ENCODE measurements at regions not wholly inside any gene's neighbourhood (a gene's known extent, or its start where the extent isn't known, plus 50 kb on each side); places are given as distances from the start of the nearest gene placed in this dataset.
"Not testable (repeated sequence)": the region's sequence is repeated elsewhere in the genome, so short reads cannot be mapped to it uniquely, and the experiment has no call there.

DNA sequence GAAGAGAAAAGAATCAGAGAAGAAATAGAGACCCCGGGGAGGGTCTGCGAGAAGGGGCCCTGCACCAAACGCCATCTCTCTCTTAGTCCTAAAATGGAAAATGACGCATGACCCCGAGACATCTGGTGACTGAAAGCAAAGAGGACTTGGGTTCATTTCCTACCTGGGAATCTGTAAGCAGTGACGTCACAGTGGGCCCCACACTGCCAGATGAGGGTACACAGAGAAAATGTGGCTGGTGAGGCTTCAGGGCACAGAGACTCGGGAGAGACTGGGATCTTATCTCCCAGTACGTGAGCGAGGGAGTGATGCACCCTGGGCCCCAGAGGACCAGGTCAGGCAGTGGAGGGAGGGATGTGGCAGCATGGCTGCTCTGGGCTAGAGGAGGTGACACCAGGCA, 288.1 kb upstream of the SFSWAP start:
- Histone ChIP-seq H3K27me3 (peaks cover 16% of the 10 kb centered on the region), H3K4me1 (no peaks in the 10 kb centered on the region), H3K36me3 (no peaks in the 10 kb centered on the region), H3K4me3 (no peak overlapping the region), H3K27ac (no peak overlapping the region), H3K9me3 (no peaks in the 10 kb centered on the region)
- TF ChIP-seq POLR2AphosphoS5 (IDR thresholded peaks at IDR 0.05) (no peak), POLR2A (IDR thresholded peaks at IDR 0.05) (no peak), EP300 (IDR thresholded peaks at IDR 0.05) (no peak)
- TF ChIP-seq, protein P1, sequence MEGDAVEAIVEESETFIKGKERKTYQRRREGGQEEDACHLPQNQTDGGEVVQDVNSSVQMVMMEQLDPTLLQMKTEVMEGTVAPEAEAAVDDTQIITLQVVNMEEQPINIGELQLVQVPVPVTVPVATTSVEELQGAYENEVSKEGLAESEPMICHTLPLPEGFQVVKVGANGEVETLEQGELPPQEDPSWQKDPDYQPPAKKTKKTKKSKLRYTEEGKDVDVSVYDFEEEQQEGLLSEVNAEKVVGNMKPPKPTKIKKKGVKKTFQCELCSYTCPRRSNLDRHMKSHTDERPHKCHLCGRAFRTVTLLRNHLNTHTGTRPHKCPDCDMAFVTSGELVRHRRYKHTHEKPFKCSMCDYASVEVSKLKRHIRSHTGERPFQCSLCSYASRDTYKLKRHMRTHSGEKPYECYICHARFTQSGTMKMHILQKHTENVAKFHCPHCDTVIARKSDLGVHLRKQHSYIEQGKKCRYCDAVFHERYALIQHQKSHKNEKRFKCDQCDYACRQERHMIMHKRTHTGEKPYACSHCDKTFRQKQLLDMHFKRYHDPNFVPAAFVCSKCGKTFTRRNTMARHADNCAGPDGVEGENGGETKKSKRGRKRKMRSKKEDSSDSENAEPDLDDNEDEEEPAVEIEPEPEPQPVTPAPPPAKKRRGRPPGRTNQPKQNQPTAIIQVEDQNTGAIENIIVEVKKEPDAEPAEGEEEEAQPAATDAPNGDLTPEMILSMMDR (IDR thresholded peaks at IDR 0.05) = no peak
- no peak for DNase-seq (ENCODE audit: low spot score in 2 of 2)
- WGBS = 59% methylated on average over 9 of the region's 9 CpGs

DNA sequence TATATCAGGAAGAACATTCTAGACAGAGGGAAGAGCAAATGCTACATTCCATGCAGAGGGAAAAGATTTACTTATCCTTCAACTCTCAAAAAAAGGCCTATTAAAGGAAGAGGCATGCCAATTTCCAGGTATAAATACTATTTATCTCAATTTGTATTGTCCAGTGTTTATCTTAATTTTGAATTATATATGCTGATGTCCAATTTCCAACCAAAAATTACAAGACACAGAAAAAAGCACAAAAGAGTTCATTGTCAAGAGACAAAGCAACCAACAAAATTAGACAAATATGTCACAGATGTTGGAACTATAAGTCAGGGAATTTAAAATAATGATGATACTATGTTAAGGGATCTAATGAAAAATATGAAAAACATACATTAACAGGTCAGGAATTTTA, 286.6 kb upstream of the SFSWAP start:
- no peak overlapping the region for H3K4me3 ChIP-seq
- no peak overlapping the region for H3K27ac ChIP-seq
- no peaks in the 10 kb centered on the region for H3K9me3 ChIP-seq
- H3K4me1 ChIP-seq = no peaks in the 10 kb centered on the region
- H3K27me3 ChIP-seq = peaks cover 24% of the 10 kb centered on the region
- no peaks in the 10 kb centered on the region for H3K36me3 ChIP-seq
- no peak for DNase-seq (ENCODE audit: low spot score in 2 of 2)
- TF ChIP-seq, protein P1 (IDR thresholded peaks at IDR 0.05) = no peak
- TF ChIP-seq EP300 (IDR thresholded peaks at IDR 0.05) = no peak
- no peak for TF ChIP-seq POLR2AphosphoS5 (IDR thresholded peaks at IDR 0.05)

DNA sequence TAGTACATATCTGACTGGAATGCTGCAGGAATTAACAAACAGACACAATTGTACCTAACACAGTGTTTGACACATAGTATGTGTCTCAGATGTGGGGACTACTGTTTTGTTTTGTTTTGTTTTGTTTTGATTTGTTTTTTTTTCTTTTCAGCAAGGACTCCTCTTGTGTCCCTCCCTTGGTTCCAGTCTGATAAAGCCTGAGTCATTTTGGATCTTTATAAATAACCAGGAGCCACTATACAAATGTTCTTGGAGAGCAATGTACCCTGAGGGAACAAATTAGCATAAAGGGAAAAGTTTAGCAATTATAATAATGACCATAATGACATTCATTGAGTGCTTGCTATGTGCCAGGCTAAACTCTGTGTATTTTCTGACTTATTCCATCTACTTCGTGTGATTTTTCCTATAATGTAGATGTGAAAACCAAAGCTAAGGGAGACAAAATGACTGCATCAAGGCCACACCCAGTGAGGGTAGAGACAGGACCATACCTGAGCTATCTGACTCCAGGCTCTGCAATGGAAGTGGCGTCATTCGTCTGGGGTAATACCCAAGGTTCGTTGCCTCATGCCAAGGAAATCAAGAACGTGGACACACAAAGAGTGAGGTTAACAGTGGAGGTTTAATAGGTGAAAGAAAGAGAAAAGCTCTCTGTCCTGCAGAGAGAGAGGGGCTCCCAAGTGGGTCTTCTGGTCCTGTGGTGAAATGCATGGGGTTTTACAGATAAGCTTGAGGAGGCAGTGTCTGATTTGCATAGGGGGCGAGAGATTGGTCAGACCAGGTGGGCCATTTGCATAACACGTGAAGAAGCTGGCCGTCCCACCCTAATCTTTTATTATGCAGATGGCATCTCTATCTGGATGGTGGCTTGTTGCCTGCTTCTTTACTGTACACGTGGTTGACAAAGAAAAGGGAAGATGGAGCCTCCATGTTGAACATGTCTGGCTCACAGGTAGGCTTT, 285.5 kb upstream of the SFSWAP start:
- H3K36me3 ChIP-seq = no peaks in the 10 kb centered on the region
- peak in 1 of 2 donors; percentile 7 for DNase-seq (ENCODE audit: low spot score in 2 of 2)
- TF ChIP-seq, protein P1 (IDR thresholded peaks at IDR 0.05) = no peak
- no peak for TF ChIP-seq POLR2AphosphoS5 (IDR thresholded peaks at IDR 0.05)
- no peak for TF ChIP-seq POLR2A (IDR thresholded peaks at IDR 0.05)
- TF ChIP-seq EP300 (IDR thresholded peaks at IDR 0.05) = no peak

DNA sequence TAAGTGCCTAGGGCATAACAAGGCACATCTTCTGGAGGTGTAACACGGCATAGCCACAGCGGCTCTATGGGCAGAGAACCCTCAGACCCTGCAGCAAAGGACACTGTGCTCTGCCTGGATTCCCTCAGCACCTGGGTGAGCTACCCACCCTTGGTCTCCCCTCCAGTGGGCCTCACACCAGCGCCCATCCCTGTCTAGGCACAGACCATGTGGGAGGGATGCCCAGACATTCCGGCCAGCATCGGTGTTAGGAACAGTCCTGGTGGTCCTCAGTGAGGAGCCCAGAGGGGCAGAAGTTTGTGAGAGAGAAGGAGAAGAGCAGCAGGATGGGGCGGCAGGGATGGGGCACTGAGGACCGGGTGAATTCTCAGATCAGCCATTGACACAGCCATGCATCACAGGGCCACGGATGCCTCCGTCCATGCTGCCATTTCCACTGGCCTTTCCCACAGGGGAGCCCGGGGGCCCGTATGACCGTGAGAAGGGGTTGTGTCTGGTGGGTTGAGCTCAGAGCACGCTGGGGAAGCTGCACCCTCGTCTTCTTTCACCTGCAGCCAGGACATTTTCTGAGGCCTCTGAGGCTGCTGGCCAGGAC, 282.7 kb upstream of the SFSWAP start:
- H3K27ac ChIP-seq = no peak overlapping the region
- 78% methylated on average over 4 of the region's 14 CpGs for WGBS
- DNase-seq (ENCODE audit: low spot score in 2 of 2) = peak in 1 of 2 donors; percentile 44
- no peaks in the 10 kb centered on the region for H3K9me3 ChIP-seq
- no peaks in the 10 kb centered on the region for H3K4me1 ChIP-seq
- no peak for TF ChIP-seq POLR2AphosphoS5 (IDR thresholded peaks at IDR 0.05)
- TF ChIP-seq POLR2A (IDR thresholded peaks at IDR 0.05) = no peak
- TF ChIP-seq EP300 (IDR thresholded peaks at IDR 0.05) = no peak
- TF ChIP-seq, protein P1 (IDR thresholded peaks at IDR 0.05) = no peak
- H3K36me3 ChIP-seq = no peaks in the 10 kb centered on the region
- H3K4me3 ChIP-seq = no peak overlapping the region
- H3K27me3 ChIP-seq = peaks cover 41% of the 10 kb centered on the region

More for the DNA sequence above, 285.5 kb upstream of the SFSWAP start:
- no peak overlapping the region for H3K4me3 ChIP-seq
- 89% methylated on average over 9 of the region's 9 CpGs for WGBS
- no peaks in the 10 kb centered on the region for H3K4me1 ChIP-seq
- H3K9me3 ChIP-seq = no peaks in the 10 kb centered on the region
- H3K27me3 ChIP-seq = peaks cover 32% of the 10 kb centered on the region
- H3K27ac ChIP-seq = no peak overlapping the region

DNA sequence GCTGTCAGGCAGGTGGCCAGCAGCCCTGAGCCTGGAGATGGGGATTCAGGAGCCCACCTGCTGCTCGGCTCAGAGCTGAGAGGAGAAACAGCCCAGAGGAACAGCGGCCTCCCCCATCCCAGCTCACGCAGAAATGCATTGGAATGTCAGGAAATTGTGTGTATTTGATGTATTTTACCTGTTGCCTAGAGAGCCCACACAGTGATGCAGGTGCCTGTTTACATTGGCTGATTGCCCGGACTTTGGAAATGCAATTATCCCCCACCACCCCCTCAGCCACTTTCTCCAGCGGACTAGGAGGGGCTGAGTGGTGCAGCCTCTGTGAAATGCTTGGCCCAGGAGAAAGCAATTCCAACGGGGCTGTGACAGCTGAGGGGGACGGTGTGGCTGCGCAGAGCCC, 281.7 kb upstream of the SFSWAP start:
- not testable (repeated sequence) for H3K27ac ChIP-seq; H3K9me3 ChIP-seq; H3K4me1 ChIP-seq; H3K4me3 ChIP-seq; DNase-seq (ENCODE audit: low spot score in 2 of 2); H3K36me3 ChIP-seq
- 40% methylated on average over 1 of the region's 8 CpGs for WGBS
- peaks cover 42% of the 10 kb centered on the region for H3K27me3 ChIP-seq

DNA sequence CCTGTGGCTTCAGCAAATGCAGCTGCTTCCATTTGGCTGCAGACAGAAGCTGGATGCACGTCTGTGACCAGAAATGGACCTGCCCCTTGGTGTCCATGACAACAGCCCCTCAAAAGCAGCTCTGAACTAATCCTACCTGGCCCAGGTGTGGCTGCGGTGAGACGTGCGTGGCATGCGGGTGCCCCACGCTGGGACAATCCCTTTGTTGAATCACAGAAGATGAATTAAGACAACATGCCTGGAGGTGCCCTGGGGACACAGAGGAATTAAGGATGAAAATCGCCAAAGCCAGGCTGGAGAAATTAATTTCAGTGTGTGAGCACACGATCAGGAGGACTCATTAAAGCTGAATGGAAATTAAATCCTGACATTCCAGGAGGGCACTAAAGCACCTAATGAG, 281.2 kb upstream of the SFSWAP start:
- H3K4me1 ChIP-seq, H3K4me3 ChIP-seq, H3K36me3 ChIP-seq, H3K9me3 ChIP-seq, H3K27ac ChIP-seq: not testable (repeated sequence)
- peaks cover 47% of the 10 kb centered on the region for H3K27me3 ChIP-seq
- WGBS = 30% methylated on average over 7 of the region's 8 CpGs
- peak in 1 of 2 donors; percentile 21 for DNase-seq (ENCODE audit: low spot score in 2 of 2)

Data from suprapubic skin (tissue), 4 donors.